Hepatocyte (in vitro differentiated cells): ENCODE measurements at regions not wholly inside any gene's neighbourhood (a gene's known extent, or its start where the extent isn't known, plus 50 kb on each side); places are given as distances from the start of the nearest gene placed in this dataset.

Source experiments
- EZH2 ChIP-seq: fragments of 200-600 bp; sonication (generic); IDR thresholded peaks from 2 replicates; pipeline ENCODE4 v1.6.1; 2016; ENCODE audit warnings: antibody characterized with exemption, mild to moderate bottlenecking, borderline replicate concordance
- EZH2phosphoT487 ChIP-seq: fragments of 200-600 bp; sonication (generic); IDR thresholded peaks from one replicate; pipeline ENCODE4 v1.6.1; 2018; ENCODE audit warnings: antibody characterized with exemption, mild to moderate bottlenecking, low read depth, moderate library complexity; ENCODE audit not compliant: unreplicated experiment, severe bottlenecking
- TF ChIP-seq, protein P1 (sequence below): fragments of 200-600 bp; sonication (generic); IDR thresholded peaks from 2 replicates; pipeline ENCODE4 v1.5.1; 2016; ENCODE audit warnings: antibody characterized with exemption, mild to moderate bottlenecking; ENCODE audit not compliant: poor library complexity

DNA sequence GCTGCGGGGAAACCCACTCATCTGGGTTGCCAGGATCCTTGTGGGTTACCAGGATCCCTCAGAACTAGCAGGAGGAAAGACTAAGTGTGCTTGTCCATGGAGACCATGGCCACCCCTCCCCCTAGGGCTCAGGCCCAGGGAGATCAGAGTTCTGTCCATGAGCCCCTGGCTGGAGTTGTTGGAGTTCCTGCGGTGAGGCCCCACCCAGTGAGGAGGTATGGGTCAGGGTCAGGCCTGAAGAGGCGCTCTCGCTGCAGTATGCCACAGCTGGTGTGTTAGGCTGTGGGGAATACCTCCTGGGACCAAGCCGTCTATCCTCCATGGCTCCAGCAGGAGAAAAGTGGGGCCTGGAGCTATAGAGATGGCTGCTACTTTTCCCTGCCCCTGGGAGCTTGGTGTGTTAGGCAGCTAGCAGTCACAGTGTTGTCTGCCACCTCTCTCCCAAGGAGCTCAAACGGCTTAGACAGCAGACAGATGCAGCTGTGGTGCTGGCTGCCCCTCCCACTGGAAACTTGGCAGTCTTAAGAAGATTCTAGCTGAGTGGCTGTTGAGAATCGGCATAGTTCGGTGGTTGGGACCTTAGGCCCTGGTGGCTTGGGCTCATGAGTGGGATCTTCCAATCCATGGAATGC lies 240.3 kb upstream of the CELF4 start:
- TF ChIP-seq, protein P1, sequence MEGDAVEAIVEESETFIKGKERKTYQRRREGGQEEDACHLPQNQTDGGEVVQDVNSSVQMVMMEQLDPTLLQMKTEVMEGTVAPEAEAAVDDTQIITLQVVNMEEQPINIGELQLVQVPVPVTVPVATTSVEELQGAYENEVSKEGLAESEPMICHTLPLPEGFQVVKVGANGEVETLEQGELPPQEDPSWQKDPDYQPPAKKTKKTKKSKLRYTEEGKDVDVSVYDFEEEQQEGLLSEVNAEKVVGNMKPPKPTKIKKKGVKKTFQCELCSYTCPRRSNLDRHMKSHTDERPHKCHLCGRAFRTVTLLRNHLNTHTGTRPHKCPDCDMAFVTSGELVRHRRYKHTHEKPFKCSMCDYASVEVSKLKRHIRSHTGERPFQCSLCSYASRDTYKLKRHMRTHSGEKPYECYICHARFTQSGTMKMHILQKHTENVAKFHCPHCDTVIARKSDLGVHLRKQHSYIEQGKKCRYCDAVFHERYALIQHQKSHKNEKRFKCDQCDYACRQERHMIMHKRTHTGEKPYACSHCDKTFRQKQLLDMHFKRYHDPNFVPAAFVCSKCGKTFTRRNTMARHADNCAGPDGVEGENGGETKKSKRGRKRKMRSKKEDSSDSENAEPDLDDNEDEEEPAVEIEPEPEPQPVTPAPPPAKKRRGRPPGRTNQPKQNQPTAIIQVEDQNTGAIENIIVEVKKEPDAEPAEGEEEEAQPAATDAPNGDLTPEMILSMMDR: no peak
- TF ChIP-seq EZH2phosphoT487: no peak
- TF ChIP-seq EZH2: no peak
